Ovary (tissue), 3 donors: ENCODE measurements at regions not wholly inside any gene's neighbourhood (a gene's known extent, or its start where the extent isn't known, plus 50 kb on each side); places are given as distances from the start of the nearest gene placed in this dataset.

Source experiments
- CTCF ChIP-seq, 3 donors: fragments of 450-650 bp in 2 of 3; fragments of 200-600 bp in 1 of 3; IDR thresholded peaks; one replicate each; pipeline versions ENCODE4 v1.5.1 to v1.8.0; 2016 to 2022; ENCODE audit warnings: antibody characterized with exemption in 3 of 3, mild to moderate bottlenecking in 1 of 3
- POLR2A ChIP-seq: fragments of 450-650 bp; IDR thresholded peaks from one replicate; pipeline ENCODE4 v1.6.1; 2017; ENCODE audit warnings: antibody characterized with exemption, mild to moderate bottlenecking, moderate library complexity
- donor health status: DM: no; HTN: no; CAD: no.

GRCh38 chrX:69321006-69321655 lies 155.9 kb upstream of the PJA1 start:
- TF ChIP-seq POLR2A = no peak
- TF ChIP-seq CTCF (IDR thresholded peaks at IDR 0.05) = no peak
